Activated CD4-positive, alpha-beta T cell treated with anti-CD3 and anti-CD28 coated beads, Interleukin-2, amount 50 U/mL, for 24 hours (primary cell): ENCODE measurements at regions not wholly inside any gene's neighbourhood (a gene's known extent, or its start where the extent isn't known, plus 50 kb on each side); places are given as distances from the start of the nearest gene placed in this dataset.

Experiments used
- DNase-seq, 2 donors: peaks; one replicate each; pipeline ENCODE4 v3.0.0-alpha.2; 2020; ENCODE audit warnings: low read depth in 1 of 2, low spot score in 1 of 2

DNA sequence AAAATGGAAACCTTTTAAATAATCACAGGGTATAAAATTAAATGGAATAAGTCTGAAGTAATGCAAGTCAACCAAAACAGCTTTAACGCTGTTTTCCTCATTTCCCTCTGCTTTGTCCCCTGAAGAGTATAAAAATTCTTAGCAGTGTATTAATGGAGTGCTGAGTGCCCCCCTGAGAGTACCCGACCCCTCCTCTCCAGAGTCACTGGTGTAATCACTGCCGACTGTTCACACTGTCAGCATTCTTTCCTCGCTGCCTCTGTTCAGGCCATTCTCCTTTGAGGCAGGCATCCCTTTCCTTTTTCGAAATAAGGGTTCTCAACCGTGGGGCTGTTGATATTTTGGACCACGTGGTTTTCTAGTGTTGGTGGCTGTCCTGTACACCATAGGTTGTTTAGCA is 146.9 kb upstream of the SLC10A2 start:
- no peak for DNase-seq

DNA sequence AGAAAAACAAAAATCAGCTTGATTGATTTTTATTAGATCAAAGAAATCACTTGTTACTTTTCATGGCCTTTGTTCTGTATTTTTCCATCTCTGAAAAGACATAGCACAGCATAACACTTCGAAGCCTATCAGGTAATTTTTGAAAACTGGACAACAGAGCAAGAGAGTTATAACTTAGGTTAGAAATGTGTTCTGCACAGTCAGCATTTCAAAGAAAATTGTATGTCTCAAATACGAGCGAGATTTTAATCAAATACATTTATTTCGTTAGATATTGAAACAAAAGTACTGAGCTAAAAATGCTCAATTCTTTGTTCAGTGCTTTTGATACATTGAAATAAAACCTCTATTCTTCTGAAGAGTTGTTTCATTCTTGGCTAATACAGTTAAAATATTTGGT is 144.1 kb upstream of the SLC10A2 start:
- no peak for DNase-seq

DNA sequence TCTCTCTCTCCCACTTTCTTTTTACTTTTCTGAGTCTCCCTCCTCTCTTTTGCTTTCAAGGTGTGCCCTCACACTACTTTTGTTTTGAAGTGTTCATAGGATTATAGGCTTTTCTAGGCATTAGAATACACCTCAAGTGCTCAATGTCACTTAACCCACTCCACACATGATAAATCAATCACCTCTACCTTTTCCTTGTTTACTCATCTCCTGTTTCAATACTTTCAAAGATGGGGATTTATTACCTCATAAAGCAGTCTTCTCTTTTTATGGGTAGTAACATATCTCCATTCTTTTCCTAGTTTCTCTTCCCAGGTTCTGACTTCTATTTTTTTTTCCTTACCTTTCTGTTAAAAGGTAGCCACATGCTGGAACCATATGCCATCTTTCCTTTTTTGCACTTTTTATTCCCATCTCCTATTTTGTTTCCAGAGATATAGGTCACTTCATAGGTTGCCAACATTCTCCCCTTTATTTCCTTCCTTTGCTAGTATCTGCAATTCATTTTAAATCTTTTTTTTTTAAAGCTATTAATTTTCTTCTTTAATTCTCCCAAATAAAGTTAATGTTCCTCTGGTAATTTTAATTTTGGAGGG is 137.6 kb upstream of the SLC10A2 start:
- DNase-seq: no peak

DNA sequence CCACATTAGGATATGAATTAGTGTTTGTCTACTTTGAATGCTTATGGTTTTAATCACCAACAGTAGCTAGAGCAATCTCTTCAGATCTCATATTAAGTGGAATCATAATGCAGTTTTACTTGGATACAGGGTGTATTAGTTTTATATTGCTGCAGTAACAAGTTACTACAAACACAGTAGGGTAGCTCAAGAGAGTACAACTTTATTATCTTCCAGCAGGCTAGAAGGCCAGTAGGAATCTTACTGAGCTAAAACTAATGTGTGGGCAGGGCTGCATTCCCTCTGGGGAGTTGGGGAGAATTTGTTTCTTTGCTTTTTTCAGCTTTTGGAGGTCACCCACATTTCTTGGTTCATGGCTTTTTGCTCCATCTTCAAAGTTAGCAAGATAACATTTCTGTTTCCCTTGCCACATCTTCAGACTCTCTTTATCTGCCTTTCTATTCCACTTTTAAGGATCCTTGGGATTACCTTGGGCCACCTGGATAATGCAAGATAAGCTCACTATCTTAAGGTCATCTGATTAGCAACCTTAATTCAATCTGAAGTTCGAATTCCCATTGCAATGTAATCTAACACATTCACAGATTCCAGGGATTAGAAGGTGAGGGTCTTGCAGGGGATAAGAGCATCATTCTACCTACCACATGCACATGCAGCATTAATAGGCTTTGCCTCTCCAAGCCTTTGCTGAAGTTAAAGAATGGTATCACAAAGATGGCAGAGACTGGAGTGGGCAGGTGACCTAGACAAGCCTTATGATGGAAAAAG is 134.1 kb upstream of the SLC10A2 start:
- DNase-seq: no peak

DNA sequence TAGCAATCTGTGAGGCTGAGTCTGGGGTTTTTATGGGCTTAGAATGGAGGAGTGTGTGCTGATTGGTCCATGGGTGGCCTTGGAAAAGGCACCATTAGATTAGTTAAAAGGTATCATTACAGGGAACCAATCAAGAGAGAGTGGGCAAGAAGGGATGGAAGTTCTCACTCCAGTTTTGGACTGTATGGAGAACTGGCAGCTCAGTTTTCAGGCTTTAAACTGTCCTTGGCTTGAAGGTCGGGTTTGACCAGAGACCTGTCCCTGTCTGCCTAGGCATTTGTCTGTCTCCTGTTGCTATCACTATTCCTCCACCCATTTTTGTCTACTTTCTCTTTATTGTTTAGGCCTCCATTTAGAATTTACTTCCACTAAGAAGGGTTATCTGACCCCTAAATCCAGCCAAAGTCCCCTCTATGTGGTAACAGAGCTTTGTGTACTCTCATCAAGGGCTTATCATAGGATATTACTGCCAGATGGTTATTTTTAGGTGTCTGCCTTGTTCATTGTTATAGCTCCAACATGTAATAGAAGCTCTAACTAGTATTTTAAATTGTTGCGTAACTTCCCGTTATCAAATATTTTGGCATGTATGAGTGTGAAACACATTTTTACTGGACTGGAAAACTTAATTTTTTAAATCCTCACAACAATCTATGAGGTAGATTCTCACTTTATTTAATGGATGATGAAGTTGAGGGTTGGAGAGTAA is 133.3 kb upstream of the SLC10A2 start:
- DNase-seq: no peak

DNA sequence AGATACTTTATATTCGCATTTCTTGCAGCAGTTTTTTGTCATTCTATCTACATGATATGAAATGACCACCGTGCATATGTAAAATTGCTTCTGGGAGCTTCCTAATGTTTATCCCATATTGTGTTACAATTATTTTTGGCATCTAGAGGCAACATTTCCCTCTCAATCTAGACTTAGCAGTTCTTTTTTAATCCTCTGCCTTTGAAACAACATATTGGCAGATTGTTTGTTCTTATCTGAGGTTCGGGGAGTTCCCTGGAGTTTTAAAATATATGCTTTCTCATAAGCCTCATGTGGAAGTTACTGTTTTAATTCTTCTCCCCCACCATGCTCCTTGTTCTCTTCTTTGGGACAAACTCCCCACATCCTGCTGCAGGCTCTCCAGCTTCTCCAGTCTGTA is 130.1 kb upstream of the SLC10A2 start:
- DNase-seq: no peak

DNA sequence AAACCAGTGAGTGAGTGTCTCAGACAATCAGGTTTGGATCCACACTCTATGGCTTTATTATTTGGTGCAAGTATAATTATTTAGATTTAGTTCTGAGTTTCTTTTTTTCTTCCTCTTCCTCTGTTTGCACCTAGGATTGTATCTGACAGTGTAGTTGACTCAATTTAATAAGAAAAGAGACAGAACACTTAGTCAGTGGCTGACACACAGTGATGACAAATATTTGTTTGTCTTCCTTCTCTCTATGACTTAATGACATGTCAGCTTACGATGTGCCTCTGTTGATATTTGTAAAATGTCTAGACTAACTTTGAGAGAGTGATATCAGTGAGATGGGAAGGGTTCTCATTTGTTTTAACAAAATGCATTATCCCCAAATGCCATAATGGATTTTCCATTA is 129.5 kb upstream of the SLC10A2 start:
- no peak for DNase-seq

DNA sequence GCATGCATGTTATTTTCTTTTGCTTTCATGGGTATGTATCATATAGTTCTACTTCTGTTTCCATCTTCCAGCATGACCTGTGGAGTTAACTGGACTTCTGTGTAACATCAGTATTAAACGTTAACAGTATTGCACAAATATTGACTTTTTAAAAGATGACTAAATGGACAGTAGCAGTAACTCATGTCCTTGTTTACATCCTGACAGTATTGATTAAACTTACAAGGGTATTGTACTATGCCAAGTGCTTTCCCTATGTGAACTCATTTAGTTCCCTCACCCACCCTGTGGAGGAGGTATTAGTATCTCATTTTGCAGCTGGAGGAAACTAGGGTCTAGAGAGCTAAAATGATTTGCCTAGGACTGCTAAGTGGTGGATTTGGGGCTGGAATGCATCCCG is 128.7 kb upstream of the SLC10A2 start:
- DNase-seq: no peak

DNA sequence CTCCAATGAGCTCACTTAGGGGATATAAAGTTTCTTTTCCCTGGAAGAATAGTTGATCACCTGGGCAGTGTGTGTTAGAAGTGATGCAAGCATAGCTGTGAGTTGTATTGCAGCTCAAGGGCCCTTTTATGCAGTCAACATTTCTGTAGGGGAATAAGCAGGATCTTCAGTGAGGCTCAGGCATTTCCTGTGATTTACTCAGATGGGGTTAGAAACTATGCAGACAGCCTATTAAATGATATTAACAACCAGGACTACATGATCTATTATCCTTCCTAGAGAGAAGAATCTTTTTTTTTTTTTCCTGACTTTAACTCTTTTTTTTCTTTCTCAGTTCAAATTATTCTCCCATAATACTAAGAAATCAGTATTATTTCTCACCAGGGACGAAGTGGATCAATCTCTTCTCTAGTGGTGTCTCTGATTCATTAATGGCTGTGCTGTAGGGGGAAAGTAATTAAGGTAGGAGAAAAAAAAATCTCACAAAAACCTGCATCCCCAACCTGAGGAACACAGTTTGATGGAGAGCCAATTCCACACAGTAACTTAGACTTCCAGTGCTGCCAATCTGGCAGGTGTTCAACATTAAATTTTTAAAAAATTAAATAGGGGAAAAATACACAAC is 126.4 kb upstream of the SLC10A2 start:
- no peak for DNase-seq

DNA sequence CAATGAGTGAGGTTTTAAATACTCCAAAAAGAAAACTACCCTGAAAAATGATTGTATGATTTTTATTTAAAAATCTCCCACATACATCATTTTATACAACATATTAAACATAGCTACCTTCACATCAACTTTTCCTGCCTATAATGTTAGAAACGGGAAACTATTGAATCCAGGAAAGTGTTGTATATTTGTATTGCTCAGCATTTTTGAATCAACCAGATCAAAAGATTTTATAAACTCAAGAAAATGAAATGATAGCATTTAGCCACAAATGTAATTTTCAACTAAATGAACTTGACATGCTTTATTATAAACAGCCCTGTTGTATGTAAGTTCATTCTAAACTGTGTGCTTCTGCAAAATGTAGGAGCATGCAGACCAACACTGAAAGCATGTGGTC is 124.6 kb upstream of the SLC10A2 start:
- no peak for DNase-seq

DNA sequence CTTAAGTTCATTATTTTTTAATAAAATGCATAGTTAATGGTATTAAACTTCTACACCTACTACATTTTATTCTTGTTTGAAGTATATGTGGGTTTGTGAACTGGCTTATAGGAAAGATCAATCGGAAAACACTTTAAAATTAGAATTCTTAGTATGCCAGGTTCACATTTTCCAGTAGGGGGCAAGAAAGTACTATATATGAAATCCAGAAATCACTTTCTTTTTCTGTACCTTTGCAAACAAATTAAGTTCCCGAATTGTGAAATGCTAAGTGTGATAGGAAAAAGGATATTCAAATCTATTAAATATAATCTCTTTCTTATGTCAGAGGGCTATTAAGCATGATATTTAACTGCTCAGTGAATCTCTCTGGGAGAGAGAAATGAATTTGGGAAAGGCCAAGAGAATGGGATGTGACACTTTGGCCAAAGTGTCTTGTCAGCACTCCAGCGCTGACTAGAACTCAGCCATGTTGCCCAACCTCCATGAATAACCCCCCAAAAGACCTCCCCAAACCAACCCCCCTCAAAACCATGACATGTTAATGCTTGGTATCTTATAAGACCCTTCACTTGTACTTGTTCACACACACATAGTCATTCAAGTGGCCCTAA is 122.6 kb upstream of the SLC10A2 start:
- no peak for DNase-seq

DNA sequence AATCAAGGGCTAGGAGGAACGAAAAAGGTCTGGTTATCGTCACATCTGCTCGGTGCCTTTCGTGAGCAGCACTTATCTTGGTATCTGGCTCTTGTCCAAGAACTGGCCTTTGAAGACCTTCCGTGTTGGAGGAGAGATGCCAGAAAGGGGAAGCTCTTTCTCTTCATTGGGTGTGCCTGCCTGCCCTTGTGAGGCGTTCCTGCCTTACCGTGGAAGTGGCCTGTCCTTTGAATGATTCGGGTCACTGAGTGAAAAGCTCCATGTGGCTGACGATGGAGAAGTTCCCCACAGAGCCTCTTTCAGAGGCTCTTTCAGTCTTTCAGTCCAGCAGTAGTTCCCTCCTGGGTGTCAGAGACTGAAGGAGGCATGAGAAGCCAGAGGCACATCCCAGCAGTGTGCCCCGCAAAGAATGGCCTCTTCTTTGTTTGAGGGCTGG is 121.5 kb upstream of the SLC10A2 start:
- no peak for DNase-seq

DNA sequence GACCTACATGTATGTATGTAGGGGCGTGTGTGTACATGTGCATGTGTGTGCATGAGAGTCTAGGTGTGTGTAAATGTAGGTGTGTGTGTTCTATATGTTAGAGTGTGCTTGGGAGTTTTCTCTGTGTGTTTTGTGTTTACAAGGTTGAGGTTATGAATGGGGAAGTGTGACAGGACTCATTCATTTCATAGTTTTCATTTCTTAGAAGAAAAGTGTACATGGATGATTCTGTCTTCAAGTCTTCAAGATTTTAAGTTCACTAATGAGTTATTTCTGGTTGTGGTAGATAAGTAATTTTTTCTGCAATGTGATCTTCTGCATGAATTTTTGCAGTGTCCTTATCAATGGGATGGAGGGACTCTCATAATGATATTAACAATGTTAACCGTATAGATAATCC is 118.2 kb upstream of the SLC10A2 start:
- DNase-seq: no peak

DNA sequence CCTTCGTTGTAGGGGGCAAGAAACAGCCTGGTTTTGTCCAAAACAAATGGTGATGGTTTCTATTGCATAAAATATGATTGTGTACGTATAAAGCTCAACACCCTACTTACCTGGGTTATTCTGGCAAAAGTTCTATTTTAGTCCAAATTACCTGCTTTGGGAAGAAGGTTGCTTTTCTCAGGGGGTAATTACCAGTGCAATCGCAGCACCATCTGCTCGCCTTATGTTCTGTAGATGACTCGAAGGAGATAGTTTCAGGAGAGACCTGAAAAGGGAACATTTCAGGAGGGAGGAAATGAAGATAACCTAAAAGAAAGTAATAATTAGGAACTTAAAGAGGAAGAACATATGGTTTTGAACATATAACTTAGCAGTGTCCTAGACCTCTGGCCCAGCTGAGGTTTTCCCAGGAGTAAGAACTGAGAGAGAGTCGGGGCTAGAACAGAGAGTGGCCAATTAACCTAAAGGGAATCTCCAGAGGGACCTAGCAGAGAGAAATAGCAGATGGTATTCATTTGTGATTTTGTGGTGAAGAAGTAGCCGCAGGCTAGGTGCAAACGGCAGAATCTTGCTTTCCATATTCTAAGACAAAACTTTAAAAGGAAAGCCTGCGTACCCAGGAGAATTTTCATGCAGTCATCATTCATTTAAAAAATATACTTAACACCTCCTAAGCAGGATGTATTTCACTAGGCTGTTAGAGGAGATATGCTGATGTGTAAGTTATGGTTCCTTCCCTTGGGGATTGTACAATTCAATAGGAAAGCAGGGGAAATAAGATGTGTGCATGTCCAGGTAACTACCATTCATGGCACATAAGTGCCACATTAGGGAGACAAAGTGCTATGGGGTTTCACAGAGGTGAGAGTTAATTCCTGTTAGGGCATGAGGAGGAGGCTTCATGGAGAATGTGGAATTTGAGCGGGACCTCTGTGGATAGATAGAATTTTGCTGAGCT is 113.0 kb upstream of the SLC10A2 start:
- DNase-seq: no peak

DNA sequence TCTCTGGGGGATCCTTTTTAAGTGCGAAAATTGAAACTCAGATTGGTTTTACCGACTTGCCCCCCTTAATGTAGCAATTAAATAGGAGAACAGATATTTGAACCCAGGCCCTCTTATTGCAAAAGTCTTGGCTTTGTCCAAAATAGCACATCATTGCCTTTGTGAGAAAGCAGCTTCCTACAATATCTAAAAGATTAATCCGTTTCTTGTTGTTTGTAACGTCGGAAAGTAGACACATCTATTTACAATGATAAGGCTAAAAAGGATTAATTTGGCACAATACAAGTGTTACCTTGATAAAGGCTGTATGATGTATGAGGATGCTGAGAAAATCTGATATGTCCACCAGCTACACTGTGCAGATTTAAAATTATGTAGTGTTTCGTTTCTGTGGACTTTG is 108.7 kb upstream of the SLC10A2 start:
- DNase-seq: no peak

DNA sequence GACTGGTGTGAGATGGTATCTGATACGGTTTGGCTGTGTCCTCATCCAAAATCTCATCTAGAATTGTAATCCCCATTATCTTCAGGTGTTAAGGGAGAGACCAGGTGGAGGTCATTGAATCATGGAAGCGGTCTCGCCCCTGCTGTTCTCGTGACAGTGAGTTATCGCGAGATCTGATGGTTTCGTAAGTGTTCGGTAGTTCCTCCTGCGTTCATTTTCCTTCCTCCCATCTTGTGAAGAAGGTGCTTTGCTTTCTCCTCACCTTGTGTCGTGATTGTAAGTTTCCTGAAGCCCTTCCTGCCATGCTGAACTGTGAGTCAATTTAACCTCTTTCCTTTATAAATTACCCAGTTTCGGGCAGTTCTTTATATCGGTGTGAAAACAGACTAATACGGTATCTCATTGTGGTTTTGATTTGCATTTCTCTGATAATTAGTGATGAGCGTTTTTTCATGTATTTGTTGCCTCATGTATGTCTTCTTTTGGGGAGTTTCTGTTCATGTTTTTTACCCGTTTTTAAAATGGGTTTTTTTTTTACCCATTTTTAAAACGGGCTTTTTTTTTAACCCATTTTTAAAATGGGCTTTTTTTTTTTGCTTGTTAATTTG is 102.8 kb upstream of the SLC10A2 start:
- no peak for DNase-seq

DNA sequence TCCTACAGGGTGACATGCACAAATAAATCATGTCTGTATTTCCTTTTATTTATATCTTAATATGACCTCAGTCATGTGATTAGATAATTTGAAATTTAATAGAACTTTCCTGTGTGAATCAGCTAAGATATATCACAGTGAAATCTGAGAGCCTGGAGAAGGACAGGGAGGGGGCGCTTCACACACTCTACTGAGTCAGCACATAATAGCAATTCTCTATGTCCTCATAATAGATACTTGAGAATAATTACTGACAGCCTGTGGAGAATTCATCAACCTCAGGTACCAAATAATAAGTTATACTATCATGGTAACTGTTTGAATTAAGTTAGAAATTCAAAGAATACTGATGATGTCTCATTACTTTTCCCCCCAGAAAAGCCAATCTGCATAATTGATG is 98.0 kb upstream of the SLC10A2 start:
- DNase-seq: no peak

DNA sequence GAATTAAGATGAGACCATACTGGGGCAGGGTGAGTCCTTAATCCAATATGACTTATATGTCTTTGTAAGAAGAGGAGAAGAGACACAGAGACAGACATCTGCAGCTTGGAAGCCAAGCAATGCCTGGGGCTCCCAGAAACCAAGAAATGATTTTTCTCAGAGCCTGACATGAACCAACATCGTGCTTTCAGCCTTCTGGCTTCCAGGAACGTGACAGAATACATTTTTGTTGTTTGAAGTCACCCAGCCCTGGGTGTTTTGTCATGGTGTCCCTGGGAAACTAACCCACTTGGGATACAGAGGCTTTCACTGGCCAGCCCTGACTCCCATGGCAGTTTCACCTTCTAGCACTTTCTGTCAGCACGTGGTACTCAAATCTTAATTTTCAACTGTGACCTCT is 95.3 kb upstream of the SLC10A2 start:
- DNase-seq: no peak

DNA sequence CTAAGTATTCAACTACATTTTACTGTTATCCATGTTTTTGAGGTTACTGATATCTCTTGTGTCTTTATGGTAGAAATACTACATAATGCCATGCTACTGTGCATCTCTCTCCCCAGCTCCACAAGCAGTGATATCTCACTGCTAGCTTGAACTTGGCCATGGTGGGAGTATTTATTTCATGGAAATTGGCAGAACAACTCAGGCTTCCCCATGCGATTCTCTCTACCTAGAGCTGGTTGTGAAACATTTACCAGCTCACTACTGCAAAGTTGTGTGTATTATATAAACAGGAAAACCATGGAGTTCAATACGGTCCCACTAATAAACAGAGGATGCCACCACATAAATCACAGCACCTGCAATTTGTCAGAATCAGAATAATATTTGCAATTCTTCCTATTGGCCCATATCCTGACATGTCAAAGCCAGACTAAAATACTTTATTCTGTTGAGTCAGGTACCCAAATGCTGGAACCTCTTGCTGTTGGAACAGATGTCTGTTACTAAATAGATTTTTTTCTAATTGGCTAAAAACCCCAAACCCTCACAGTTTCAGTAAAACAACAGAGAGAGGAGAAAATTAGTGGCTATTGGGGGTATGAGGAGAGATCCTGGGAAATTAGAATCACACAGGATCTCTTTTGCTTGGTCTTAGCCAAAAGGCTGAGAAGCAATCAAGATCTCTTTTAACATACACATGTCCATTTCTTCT is 91.4 kb upstream of the SLC10A2 start:
- DNase-seq: no peak
